ENCODE measurements at regions not wholly inside any gene's neighbourhood (a gene's known extent, or its start where the extent isn't known, plus 50 kb on each side); places are given as distances from the start of the nearest gene placed in this dataset.
"Not testable (repeated sequence)": the region's sequence is repeated elsewhere in the genome, so short reads cannot be mapped to it uniquely, and the experiment has no call there.

GRCh38 chr2:239834143-239834542 lies 191.0 kb downstream of the NDUFA10 start:
- in situ Hi-C loops (cut with HindIII; ENCODE audit: low sequenced_read_pairs): no loop called here

- in situ Hi-C loops (cut with HindIII; ENCODE audit: low sequenced_read_pairs): no loop called here
Observed at GRCh38 chr2:239833269-239834109, 191.7 kb downstream of the NDUFA10 start.

- in situ Hi-C loops (cut with HindIII; ENCODE audit: low sequenced_read_pairs): no loop called here
Observed at GRCh38 chr2:239832490-239833268, 192.5 kb downstream of the NDUFA10 start.

- in situ Hi-C loops (cut with HindIII; ENCODE audit: low sequenced_read_pairs): no loop called here
Observed at GRCh38 chr2:239831861-239832489, 193.2 kb downstream of the NDUFA10 start.

- in situ Hi-C loops (cut with HindIII; ENCODE audit: low sequenced_read_pairs): no loop called here
Observed at GRCh38 chr2:239831001-239831731, 194.0 kb downstream of the NDUFA10 start.

- in situ Hi-C loops (cut with HindIII; ENCODE audit: low sequenced_read_pairs): no loop called here
Observed at GRCh38 chr2:239830121-239831000, 194.8 kb downstream of the NDUFA10 start.

GRCh38 chr2:239829326-239829725 lies 195.8 kb downstream of the NDUFA10 start:
- in situ Hi-C loops (cut with HindIII; ENCODE audit: low sequenced_read_pairs): no loop called here

- in situ Hi-C loops (cut with HindIII; ENCODE audit: low sequenced_read_pairs): not testable (repeated sequence)
Observed at GRCh38 chr2:239828973-239829275, 196.2 kb downstream of the NDUFA10 start.

- in situ Hi-C loops (cut with HindIII; ENCODE audit: low sequenced_read_pairs): no loop called here
Observed at GRCh38 chr2:239828192-239828972, 196.8 kb downstream of the NDUFA10 start.

- in situ Hi-C loops (cut with HindIII; ENCODE audit: low sequenced_read_pairs): no loop called here
Observed at GRCh38 chr2:239827523-239827890, 197.6 kb downstream of the NDUFA10 start.

- in situ Hi-C loops (cut with HindIII; ENCODE audit: low sequenced_read_pairs): no loop called here
Observed at GRCh38 chr2:239826786-239827522, 198.2 kb downstream of the NDUFA10 start.

GRCh38 chr2:239826376-239826775 lies 198.8 kb downstream of the NDUFA10 start:
- in situ Hi-C loops (cut with HindIII; ENCODE audit: low sequenced_read_pairs): no loop called here

GRCh38 chr2:239825705-239825979 lies 199.5 kb downstream of the NDUFA10 start:
- in situ Hi-C loops (cut with HindIII; ENCODE audit: low sequenced_read_pairs): no loop called here

GRCh38 chr2:239824866-239825704 lies 200.1 kb downstream of the NDUFA10 start:
- in situ Hi-C loops (cut with HindIII; ENCODE audit: low sequenced_read_pairs): no loop called here

- in situ Hi-C loops (cut with HindIII; ENCODE audit: low sequenced_read_pairs): no loop called here
Observed at GRCh38 chr2:239824046-239824694, 201.0 kb downstream of the NDUFA10 start.

- in situ Hi-C loops (cut with HindIII; ENCODE audit: low sequenced_read_pairs): no loop called here
Observed at GRCh38 chr2:239822146-239822831, 202.9 kb downstream of the NDUFA10 start.

- in situ Hi-C loops (cut with HindIII; ENCODE audit: low sequenced_read_pairs): no loop called here
Observed at GRCh38 chr2:239821694-239822075, 203.5 kb downstream of the NDUFA10 start.
